ENCODE measurements at regions not wholly inside any gene's neighbourhood (a gene's known extent, or its start where the extent isn't known, plus 50 kb on each side); places are given as distances from the start of the nearest gene placed in this dataset.
"Not testable (repeated sequence)": the region's sequence is repeated elsewhere in the genome, so short reads cannot be mapped to it uniquely, and the experiment has no call there.

DNA sequence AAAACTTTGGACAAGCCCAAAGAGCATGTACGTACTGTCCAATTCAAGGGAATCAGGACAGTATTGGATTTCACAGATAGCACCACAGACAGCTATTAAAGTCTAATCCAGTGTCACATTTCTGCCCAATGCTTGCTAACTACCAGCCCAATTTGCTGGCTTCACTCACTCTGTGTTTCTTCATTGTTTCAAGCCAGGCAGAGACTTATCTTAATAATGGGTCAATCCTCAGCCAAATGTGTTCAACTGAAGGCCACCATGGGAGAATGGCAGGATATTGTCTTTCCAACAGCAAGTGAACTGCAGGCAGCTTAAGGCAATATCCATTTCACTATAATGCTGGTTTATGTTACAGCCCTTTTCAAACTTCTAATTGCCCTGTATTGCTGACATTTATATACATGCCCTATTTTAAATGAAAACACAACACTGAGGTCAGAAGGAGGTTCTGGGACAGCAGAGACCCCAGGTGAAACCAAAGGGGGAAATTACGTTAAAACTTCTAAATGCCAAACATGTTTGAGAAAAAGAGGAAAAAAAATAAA is 142.1 kb upstream of the RSPO3 start:
- DNase-seq (ENCODE audit: low spot score): no peak

DNA sequence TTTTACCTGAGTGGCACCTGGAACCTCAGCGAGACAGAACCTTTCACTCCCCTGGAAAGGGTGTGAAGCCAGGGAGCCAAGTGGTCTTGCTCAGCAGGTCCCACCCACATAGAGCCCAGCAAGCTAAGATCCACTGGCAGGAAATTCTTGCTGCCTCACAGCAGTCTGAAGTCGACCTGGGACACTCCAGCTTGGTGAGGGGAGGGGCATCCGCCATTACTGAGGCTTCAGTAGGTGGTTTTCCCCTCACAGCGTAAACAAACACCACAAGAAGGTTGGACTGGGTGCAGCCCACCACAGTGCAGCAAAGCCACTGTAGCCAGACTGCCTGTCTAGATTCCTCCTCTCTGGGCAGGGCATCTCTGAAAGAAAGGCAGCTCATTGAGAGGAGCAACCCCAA is 134.7 kb upstream of the RSPO3 start:
- no peak for DNase-seq (ENCODE audit: low spot score)

DNA sequence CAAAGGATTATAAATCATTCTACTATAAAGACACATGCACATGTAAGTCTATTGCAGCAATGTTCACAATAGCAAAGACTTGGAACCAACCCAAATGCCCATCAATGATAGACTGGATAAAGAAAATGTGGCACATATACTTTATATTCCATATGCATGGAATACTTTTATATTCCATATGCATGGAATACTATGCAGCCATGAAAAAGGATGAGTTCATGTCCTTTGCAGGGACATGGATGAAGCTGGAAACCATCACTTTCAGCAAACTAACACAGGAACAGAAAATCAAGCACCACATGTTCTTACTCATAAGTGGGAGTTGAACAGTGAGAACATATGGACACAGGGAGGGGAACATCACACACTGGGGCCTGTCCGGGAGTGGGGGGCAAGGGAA is 130.3 kb upstream of the RSPO3 start:
- not testable (repeated sequence) for DNase-seq (ENCODE audit: low spot score)

DNA sequence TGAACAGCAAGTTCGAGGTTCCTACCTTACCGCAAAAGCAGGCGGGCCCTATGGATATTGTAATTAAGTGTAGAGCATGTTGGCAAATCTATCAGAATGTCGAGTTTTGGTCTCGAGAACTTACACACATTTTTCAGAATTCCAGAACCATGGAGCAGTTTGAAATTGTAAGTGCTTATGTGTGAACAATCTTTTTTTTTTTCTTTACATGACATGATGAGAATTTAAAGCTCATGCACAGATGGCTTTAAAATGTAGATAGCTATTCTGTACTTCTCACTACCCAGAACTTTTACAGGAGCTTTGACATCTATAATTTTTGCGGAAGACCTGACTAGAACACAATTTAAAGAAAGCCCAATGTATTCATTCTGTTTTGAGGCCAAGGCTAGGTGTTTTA is 117.8 kb upstream of the RSPO3 start:
- no peak for DNase-seq (ENCODE audit: low spot score)

DNA sequence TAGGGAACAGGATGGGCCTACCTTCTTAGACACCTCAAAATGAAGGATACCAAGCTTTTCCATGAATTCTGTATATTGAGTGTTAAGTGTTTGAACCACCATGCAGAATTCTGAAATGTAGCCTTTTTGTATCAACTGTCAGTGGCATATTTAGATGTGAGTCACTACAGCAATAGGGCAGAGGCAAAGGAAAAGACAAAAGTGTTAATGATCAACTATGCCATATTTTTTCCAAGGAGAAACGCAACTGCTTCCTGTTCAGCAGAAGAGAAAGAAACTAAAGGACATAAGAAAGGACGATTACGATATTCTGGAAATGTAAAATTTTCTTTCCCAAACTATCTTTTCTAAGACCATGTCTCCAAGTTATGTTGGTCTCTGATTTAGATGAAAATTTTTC is 104.6 kb upstream of the RSPO3 start:
- no peak for DNase-seq (ENCODE audit: low spot score)

DNA sequence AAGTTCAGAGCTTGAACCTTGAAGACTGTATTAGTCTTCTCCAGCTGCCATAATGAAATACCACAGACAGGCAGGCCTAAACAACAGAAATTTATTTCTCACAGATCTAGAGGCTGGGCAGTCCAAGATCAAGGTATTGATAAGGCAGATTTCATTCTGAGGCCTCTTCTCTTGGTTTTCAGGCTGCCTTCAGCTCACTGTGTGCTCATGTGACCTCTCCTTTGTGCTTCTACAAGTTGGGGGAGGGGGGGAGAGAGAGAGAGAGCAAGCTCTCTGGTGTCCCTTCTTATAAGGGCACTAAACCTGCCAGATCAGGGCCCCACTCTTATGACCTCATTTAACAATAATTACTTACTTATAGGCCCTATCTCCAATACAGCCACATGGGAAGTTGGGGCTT is 102.6 kb upstream of the RSPO3 start:
- DNase-seq (ENCODE audit: low spot score): no peak

DNA sequence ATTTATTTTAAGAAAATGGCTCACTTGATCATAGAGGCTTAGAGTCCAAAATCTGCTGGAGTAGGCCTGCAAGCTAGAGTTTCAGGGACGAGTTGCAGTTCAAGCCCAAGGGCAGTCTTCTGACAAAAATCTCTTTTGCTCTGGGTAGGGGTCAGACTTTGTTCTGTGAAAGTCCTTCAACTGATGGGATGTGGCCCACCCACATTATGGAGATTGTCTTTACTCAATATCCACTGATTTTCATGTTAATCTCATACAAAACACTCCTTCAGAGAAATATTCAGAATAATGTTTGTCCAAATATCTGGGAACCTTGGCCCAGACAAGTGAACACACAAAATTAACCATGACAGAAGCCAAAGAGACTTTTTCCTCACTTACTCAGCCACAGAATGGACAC is 98.6 kb upstream of the RSPO3 start:
- no peak for DNase-seq (ENCODE audit: low spot score)

DNA sequence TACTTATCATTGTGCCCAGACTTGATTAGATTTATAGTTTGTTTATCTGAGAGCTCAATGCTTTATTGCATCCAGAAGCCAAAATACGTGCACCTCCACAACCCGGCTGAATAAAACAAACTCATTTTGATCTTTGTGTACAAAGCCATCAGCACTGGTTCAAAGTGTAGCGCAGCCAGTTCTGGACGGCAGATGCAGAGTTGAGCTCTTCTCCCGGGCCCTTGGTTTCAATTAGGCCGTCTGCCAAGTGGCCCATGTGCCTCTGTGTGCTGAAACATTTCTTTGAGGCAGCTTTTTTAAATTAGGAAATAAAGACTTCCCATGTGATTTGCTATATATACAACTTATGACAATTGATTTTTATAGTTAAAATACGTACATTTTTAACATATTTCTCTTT is 96.2 kb upstream of the RSPO3 start:
- no peak for DNase-seq (ENCODE audit: low spot score)

DNA sequence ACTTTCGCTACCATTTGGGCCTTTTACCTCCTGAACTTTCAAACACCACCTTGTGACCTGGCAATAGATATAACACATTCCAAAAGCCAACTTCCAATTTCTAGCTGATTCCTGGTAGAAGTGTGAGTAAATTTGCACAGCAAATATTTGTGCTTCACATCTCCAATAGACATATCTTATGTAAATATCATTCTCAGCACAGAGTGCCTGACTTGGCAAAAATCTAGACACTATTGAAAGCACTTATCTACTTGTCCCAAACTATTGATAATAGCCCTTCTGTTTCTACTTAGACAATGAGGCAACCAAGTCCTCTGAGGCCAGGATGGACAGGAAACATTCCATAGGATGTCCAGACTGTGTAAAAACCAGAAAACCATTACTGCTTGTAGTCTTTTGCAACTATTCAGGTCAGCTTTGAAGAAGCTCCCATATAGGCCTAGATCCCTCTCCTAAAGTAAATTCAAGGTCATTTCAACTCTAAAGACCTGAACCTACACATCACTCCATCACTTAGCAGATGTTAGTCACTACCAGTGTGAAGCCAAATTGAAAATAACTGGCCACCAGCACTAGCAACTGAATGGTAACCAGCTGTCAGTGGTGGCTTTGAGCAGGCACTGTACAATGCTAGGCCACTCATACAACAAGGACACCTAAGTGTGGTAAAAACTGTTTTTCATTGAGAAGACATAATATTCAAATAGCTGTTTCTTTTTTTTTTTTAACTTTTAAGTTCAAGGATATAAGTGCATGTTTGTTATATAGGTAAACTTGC is 95.3 kb upstream of the RSPO3 start:
- no peak for DNase-seq (ENCODE audit: low spot score)

DNA sequence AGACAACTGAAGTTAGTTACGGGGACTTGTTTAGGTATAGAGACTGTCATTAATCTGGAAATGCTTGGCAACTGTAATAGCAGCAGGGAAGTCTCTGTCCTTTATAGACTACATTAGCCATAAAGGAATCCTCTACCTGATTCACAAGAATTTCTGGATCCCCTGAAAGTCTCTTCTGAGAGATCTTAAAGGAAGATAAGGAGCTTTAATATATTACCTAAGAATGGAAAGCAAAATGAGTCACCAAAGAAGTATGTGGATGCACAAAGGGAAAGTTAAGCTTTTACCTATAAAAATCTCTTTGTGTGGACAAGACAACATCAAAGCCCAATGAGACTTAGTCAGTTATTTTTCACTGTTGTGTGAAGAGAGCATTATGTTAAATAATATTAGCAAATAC is 92.2 kb upstream of the RSPO3 start:
- DNase-seq (ENCODE audit: low spot score): peak; percentile 41

DNA sequence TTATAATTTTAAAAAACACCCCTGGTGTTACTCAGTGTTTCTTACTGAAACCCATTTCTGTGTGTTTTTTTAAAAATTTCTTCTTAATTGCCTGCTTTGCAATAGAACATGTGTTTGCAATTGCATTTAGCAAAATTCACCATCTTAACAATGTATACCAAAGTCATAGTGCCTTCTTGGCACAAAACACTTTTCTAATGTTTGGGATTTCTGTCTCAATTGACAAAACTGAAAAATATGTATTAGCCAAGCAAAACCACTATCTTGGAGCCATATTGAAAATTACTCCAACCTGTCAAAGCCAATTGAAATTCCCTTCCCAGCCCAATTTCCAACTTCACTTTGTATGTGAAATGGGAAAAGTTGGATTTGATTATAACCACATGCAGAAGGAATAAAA is 88.4 kb upstream of the RSPO3 start:
- no peak for DNase-seq (ENCODE audit: low spot score)

DNA sequence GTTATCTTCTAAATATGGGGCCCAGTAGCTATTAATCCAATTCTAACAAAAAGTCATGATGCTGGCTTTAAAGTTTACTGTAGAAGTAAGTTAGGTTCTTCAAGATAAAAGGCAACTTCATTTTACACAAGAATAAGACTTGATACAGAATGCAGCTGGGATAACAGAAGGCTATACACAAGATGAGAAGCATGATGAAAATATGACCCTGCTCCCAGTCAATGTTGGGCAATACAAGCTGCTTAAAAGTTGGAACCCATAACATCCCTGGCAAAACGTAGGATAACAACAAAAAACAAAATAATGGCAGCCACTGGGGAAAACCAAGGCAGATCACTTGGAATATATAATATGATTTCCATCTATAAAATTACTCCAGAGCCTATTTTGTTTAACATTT is 87.6 kb upstream of the RSPO3 start:
- DNase-seq (ENCODE audit: low spot score): no peak

DNA sequence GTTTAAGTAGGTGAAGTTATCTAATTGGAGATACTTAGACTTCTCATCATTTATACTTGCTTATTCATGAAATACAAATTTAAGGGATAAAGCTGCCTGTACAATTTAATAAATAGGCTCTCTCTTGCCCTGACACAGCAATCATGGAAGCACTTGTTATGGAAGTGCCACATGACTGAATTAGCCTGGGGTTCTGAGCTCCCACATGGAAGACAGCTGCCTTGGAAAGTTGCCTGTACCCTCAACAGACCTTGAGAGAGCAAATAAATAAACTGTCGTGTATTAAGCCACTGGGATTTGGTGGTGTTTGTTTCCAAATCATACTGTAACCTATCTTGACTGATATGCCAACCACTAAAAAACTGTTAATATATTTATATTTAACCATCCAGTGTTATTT is 87.0 kb upstream of the RSPO3 start:
- no peak for DNase-seq (ENCODE audit: low spot score)

DNA sequence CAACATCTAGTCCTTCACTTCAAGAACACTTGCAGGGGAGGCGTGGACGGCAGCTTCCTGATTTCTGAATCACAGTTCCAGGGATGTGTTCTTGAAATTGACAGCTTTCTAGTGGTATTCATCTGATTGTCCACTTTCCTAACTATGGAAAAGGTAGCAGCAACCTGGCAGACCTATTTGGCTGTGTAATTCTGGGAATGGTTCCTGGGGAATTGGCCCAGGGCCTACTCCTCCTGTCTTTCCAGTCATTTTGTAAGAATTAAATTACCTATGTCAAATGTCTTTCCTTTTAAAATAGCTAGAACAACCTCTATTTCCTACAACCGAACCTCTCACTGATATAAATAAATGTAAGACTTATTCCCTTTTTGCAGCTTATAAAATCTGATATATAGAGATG is 85.5 kb upstream of the RSPO3 start:
- no peak for DNase-seq (ENCODE audit: low spot score)

DNA sequence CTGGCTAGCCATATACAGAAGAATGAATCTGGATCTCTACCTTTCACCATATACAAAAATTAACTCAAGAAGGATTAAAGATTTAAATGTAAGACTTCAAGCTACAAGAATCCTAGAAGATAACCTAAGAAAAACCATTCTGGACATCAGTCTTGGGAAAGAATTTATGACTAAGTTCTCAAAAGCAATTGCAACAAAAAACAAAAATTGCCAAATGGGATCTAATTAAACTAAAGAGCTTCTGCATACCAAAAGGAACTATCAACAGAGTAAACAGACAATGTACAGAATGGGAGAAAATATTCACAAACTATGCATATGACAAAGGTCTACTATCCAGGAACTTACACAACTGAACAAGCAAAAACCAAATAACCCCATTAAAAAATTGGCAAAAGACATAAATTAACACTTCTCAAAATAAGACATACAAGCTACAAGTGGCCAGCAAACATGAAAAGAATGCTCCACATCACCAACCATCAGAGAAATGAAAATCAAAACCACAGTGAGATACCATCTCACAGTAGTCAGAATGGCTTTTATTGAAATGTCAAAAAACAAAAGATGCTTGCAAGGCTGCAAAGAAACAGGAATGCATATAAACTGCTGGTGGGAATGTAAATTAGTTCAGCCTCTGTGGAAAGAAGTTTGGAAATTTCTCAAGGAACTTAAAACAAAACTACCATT is 66.8 kb upstream of the RSPO3 start:
- DNase-seq (ENCODE audit: low spot score): no peak

DNA sequence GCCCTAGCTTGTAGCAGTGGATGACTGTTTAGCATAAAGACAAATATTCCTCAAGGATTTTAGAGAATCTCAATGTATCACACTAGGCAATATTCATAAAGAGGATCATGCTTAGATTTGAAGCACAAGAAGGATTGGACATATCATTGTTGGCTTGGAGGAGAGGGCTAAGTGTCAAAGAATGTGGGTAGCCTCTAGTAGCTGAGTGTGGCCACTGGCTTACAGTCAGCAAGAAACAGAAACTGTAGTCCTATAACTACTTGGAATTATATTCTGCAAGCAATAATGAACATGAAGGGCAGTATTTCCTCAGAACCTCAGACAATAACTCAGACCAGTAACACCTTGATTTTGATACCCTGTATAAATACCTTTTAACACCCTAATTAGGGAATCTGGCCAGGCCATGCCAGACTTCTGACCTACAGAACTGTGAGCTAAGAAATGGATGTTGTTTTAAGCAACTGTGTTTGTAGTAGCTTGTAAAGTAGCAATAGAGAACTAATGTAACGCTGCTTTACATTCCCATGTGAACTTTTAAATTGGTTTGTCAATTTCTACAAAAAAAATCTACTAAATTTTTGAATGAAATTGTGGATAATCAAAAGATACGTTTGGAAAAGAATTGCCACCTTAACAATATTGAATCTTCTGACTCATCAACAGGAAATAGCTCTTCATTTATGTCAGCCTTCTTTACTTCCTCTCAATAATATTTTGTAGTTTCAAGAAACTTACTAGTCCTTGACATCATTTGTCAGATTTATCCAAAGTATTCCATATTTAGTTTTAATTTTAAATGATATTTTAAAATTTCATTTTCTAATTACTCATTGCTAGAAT is 65.2 kb upstream of the RSPO3 start:
- no peak for DNase-seq (ENCODE audit: low spot score)

DNA sequence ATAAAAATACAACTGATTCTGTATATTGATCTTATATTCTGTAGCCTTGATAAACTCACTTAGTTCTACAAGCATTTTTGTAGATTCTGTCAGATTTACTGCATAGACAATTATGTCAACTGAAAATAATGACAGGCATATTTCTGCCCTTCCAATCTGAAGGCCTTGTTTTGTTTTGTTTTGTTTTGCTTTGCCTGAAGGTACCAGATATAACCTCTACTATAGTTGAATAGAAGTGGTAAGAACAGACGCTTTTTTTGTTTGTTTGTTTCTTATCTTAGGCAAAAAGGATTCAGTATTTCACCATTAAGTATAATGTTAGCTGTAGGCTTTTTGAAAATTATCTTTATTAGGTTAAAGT is 64.6 kb upstream of the RSPO3 start:
- DNase-seq (ENCODE audit: low spot score): no peak

DNA sequence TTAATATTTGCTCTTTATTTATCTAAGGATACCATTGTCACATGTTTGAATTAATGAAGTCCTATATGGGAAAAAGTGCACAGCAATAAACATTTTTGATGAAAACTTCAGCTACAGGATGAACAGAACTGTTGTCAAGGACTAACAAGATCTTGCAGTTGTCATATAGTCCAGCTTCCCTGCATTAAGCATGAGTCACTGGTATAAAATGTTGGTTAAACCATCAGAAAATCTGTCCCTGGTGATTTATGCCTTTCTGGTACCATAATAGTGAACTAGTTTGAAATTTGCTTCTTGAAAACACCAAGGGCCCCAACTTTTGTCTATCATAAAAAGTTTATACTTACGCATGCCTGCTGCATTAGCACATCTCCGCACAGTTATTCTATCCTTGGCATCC is 60.4 kb upstream of the RSPO3 start:
- no peak for DNase-seq (ENCODE audit: low spot score)

DNA sequence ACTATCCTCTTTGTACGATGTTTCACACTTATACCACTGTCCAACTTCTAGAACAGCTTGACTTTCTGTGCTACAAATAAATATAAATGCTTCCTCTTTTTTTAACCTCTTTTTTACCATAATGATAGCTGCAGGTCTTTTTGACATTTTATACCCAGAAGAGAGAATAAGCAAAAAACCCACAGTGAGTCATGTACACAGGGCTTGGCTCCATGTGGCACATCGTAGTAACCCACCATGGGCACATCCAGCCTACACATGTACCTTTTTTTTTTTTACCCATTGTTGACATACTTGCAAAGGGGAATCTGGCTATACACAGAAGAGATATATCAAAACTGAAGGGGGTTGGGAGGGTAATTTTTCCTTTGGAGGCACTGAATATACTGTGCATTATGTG is 59.5 kb upstream of the RSPO3 start:
- DNase-seq (ENCODE audit: low spot score): no peak

All from SW480 (cell line).